IMR-90 (cell line): ENCODE measurements at regions not wholly inside any gene's neighbourhood (a gene's known extent, or its start where the extent isn't known, plus 50 kb on each side); places are given as distances from the start of the nearest gene placed in this dataset.

Experiments used
- ATAC-seq: fragments of 200-7000 bp; cut with Tn5 transposase; 2 replicates; pipeline ENCODE4 v1.9.1; 2020; ENCODE audit warnings: low read depth, mild to moderate bottlenecking, moderate library complexity
- BruUV-seq: library from RNA; stranded (reverse); fragments of 400-500 nt; replicated peaks from 2 replicates; lab custom pipeline; 2021; lab: Mats Ljungman, UMichigan
- CTCF ChIA-PET: fragments of 300-600 bp; formaldehyde crosslinking; extraction: SDS; loops from one replicate; lab custom pipeline; 2021; ENCODE audit warnings: antibody characterized with exemption; lab: Yijun Ruan, JAX
- POLR2A ChIA-PET: fragments of 300-600 bp; sonication (Branson Sonifier 250); formaldehyde crosslinking; loops from one replicate; lab custom pipeline; 2022; ENCODE audit warnings: antibody characterized with exemption; ENCODE audit not compliant: unreplicated experiment; lab: Charles Lee
- DNase-seq: peaks from one replicate; pipeline ENCODE4 v3.0.0; 2013
- H2AFZ ChIP-seq: replicated peaks from 2 replicates; pipeline ENCODE3; 2013; ENCODE audit warnings: low read length, mild to moderate bottlenecking; ENCODE audit not compliant: poor library complexity
- H2AK5ac ChIP-seq: 2 replicates; pipeline ENCODE4 v1.6.1; 2013; ENCODE audit warnings: low read depth, low read length, inconsistent platforms
- H2AK9ac ChIP-seq: replicated peaks from 2 replicates; pipeline ENCODE3; 2013; ENCODE audit warnings: mild to moderate bottlenecking, low read depth, low read length, moderate library complexity; ENCODE audit not compliant: poor library complexity
- H2BK120ac ChIP-seq: 2 replicates; pipeline ENCODE4 v1.6.1; 2013; ENCODE audit warnings: low read depth, low read length, inconsistent platforms
- H2BK15ac ChIP-seq: 3 replicates; pipeline ENCODE4 v1.6.1; 2013; ENCODE audit warnings: low read depth, low read length, inconsistent platforms
- H2BK20ac ChIP-seq: 2 replicates; pipeline ENCODE4 v1.6.1; 2013; ENCODE audit warnings: low read depth, mild to moderate bottlenecking, inconsistent platforms, low read length, moderate library complexity
- H2BK5ac ChIP-seq: 2 replicates; pipeline ENCODE4 v1.6.1; 2013; ENCODE audit warnings: mild to moderate bottlenecking, low read depth, low read length, inconsistent platforms; ENCODE audit not compliant: poor library complexity, severe bottlenecking
- H3K14ac ChIP-seq: replicated peaks from 2 replicates; pipeline ENCODE4 v1.6.1; 2013; ENCODE audit warnings: low read depth, low read length, inconsistent platforms
- H3K18ac ChIP-seq: 2 replicates; pipeline ENCODE4 v1.6.1; 2013; ENCODE audit warnings: low read depth, low read length, control low read depth
- H3K23ac ChIP-seq: 2 replicates; pipeline ENCODE4 v1.6.1; 2013; ENCODE audit warnings: low read depth, low read length, inconsistent platforms
- H3K27ac ChIP-seq: 2 replicates; pipeline ENCODE4 v1.5.1; 2013; ENCODE audit warnings: mild to moderate bottlenecking, control low read depth, low read length; ENCODE audit not compliant: insufficient read depth
- H3K27me3 ChIP-seq: 2 replicates; pipeline ENCODE4 v1.6.1; 2013; ENCODE audit warnings: low read length; ENCODE audit not compliant: control insufficient read depth, insufficient read depth
- H3K36me3 ChIP-seq: 2 replicates; pipeline ENCODE4 v1.6.1; 2013; ENCODE audit warnings: low read length, mixed read lengths; ENCODE audit not compliant: control insufficient read depth, insufficient read depth
- H3K4ac ChIP-seq: 2 replicates; pipeline ENCODE4 v1.6.1; 2013; ENCODE audit warnings: low read depth, low read length, inconsistent platforms
- H3K4me1 ChIP-seq: 2 replicates; pipeline ENCODE4 v1.6.1; 2013; ENCODE audit warnings: low read length, mixed read lengths; ENCODE audit not compliant: control insufficient read depth, insufficient read depth
- H3K4me2 ChIP-seq: 2 replicates; pipeline ENCODE4 v1.6.1; 2013; ENCODE audit warnings: low read depth, mild to moderate bottlenecking, control low read depth, low read length, moderate library complexity
- H3K4me3 ChIP-seq: 2 replicates; pipeline ENCODE4 v1.5.1; 2013; ENCODE audit warnings: low read depth, mild to moderate bottlenecking, control low read depth, low read length, moderate library complexity; ENCODE audit not compliant: insufficient read depth
- H3K56ac ChIP-seq: 2 replicates; pipeline ENCODE4 v1.6.1; 2013; ENCODE audit warnings: low read length, inconsistent platforms; ENCODE audit not compliant: insufficient read depth; ENCODE audit errors: extremely low read depth
- H3K79me1 ChIP-seq, 2 experiments: 2 replicates each; pipeline ENCODE4 v1.6.1; 2013; ENCODE audit warnings: low read length in 2 of 2, inconsistent platforms in 1 of 2, low read depth in 1 of 2
- H3K9ac ChIP-seq: 2 replicates; pipeline ENCODE4 v1.6.1; 2013; ENCODE audit warnings: low read depth, low read length, control low read depth
- H3K9me1 ChIP-seq: 2 replicates; pipeline ENCODE4 v1.6.1; 2013; ENCODE audit warnings: low read length, inconsistent platforms; ENCODE audit not compliant: insufficient read depth
- H3K9me3 ChIP-seq: 2 replicates; pipeline ENCODE4 v1.6.1; 2013; ENCODE audit warnings: low read length; ENCODE audit not compliant: control insufficient read depth, insufficient read depth
- H4K20me1 ChIP-seq: 2 replicates; pipeline ENCODE4 v1.6.1; 2013; ENCODE audit warnings: low read length, inconsistent platforms; ENCODE audit not compliant: insufficient read depth
- H4K5ac ChIP-seq: 2 replicates; pipeline ENCODE4 v1.6.1; 2013; ENCODE audit warnings: mild to moderate bottlenecking, low read depth, low read length, control low read depth
- H4K8ac ChIP-seq, 2 experiments: 2 replicates each; pipeline ENCODE4 v1.6.1; 2013; ENCODE audit warnings: low read depth in 2 of 2, low read length in 2 of 2, control low read depth in 1 of 2, inconsistent platforms in 1 of 2
- H4K91ac ChIP-seq: 2 replicates; pipeline ENCODE4 v1.6.1; 2013; ENCODE audit warnings: low read depth, low read length, inconsistent platforms; ENCODE audit not compliant: insufficient read depth
- BHLHE40 ChIP-seq: fragments of 150-350 bp; IDR thresholded peaks from 2 replicates; pipeline ENCODE4 v1.6.1; 2016; ENCODE audit warnings: mild to moderate bottlenecking, low read depth, low read length
- FOS ChIP-seq: fragments of 150-350 bp; IDR thresholded peaks from 2 replicates; pipeline ENCODE4 v1.6.1; 2016; ENCODE audit warnings: low read depth, low read length
- MAFK ChIP-seq: IDR thresholded peaks from 2 replicates; pipeline ENCODE4 v1.6.1; 2012; ENCODE audit warnings: low read depth, low read length, improper control_type of control experiment
- RFX5 ChIP-seq: IDR thresholded peaks from 2 replicates; pipeline ENCODE4 v1.8.0; 2012; ENCODE audit warnings: low read depth, mild to moderate bottlenecking, low read length, moderate library complexity
- WGBS, 2 experiments: methylation state at CpG; one replicate each; pipeline versions ENCODE4 v1.1.5 to v1.1.7; 2013; ENCODE audit warnings: missing lambda C conversion rate in 2 of 2; ENCODE audit not compliant: insufficient read length in 1 of 2; ENCODE audit errors: extremely low coverage in 2 of 2; 5-methylcytosine and 5-hydroxymethylcytosine counted together
- dilution Hi-C: fragments of 300-500 bp; cut with HindIII; formaldehyde crosslinking; loops from one replicate; pipeline ENCODE4 v1.14.3; 2018; ENCODE audit warnings: low sequenced_read_pairs; ENCODE audit not compliant: unreplicated experiment
- in situ Hi-C: fragments of 300-500 bp; cut with MboI; formaldehyde crosslinking; loops from 3 replicates; pipeline ENCODE4 v1.14.3; 2019; ENCODE audit warnings: low sequenced_read_pairs, inconsistent platforms, mixed read lengths
- intact Hi-C: fragments of 100-400 bp; cut with micrococcal nuclease; formaldehyde crosslinking; loops from 2 replicates; pipeline ENCODE4 v1.10.0; 2022

DNA sequence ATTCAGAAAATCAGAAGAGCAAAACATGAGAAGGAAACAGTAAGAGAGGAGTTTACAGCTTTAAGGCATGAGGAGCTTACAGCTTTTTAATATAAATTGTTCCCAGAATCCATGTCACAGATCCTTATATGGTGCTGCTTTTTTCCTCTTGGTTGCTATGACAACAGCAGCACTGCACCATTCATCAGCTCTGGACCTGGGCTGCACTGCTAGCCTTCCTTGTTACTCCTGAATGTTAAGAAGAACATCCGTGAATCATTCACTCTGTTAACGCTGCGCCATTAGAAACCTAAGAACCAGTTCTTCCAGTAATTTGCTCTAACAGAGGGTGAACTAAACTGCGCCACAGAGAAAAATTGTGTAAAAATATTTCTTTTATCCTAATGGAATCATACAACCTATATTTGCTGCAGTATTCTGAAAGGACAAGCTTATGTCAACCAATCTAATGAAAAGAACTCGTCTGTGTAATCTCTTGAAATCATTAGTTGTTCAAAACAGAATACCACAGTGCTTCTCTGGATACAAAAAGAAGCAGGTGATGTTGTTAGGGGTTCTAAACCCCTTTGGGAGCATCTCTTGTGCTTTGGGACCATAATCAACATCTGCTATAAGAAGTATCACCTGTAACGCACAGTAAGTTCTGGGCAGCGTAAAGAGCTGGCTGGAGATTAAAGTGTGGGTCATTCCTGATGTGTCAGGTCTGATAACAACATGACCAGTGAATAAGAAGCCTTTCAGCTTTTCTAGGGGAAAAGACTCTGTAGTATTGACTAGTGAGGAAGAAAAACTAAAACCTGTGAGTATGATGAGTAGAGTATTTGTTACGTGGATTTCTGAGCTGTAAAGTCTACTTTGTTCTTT is 151.2 kb downstream of the TANC2 start (continued):
- no peak for TF ChIP-seq MAFK

DNA sequence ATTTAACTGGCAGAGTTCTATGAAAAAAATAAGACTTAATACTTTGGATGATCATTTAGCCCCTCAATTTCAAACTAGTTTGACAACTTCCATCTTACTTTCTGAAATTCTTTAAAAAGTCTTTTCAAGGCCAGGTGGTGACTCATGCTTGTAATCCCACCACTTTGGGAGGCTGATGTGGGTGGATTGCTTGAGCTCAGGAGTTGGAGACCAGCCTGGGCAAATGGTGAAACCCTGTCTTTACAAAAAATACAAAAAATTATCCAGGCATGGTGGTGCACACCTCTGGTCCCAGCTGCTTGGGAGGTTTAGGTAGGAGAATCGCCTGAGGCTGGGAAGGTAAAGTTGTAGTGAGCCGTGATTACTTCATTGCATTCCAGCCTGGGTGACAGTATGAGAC is 154.4 kb downstream of the TANC2 start:
- no peak overlapping the region for H3K27ac ChIP-seq
- no peak overlapping the region for H4K5ac ChIP-seq
- no peak overlapping the region for H2AK5ac ChIP-seq
- no peak overlapping the region for H2BK15ac ChIP-seq
- no peak overlapping the region for H3K18ac ChIP-seq
- peaks cover 20% of the 10 kb centered on the region; the same call in 1 of the 2 replicates for H4K20me1 ChIP-seq
- ATAC-seq (no peak), DNase-seq (peak; percentile 54)
- no CpG with 5 or more reads among the region's 2 CpGs for WGBS, 2 experiments
- H3K9me1 ChIP-seq, result peaks cover 2% of the 10 kb centered on the region; the same call in 1 of the 2 replicates
- dilution Hi-C loops, result no loop called here
- no peak overlapping the region for H3K14ac ChIP-seq
- H3K79me1 ChIP-seq, result peaks cover 25 to 48% of the 10 kb centered on the region in 2 experiments
- ChIA-PET CTCF (no interaction called here), POLR2A (no interaction called here)
- H3K36me3 ChIP-seq, result peaks cover 2% of the 10 kb centered on the region; the same call in 1 of the 2 replicates
- no peaks in the 10 kb centered on the region for H3K9me3 ChIP-seq
- no peak overlapping the region for H2BK20ac ChIP-seq
- H2AFZ ChIP-seq, result no peak overlapping the region
- no peak overlapping the region for H3K9ac ChIP-seq
- H4K91ac ChIP-seq, result no peak overlapping the region
- no peak overlapping the region for H2AK9ac ChIP-seq
- intact Hi-C loops, result no loop called here
- BruUV-seq, result no TSS peak
- in situ Hi-C loops, result no loop called here
- H3K23ac ChIP-seq, result no peak overlapping the region
- no peak overlapping the region for H3K56ac ChIP-seq
- H3K4ac ChIP-seq, result no peak overlapping the region
- H3K27me3 ChIP-seq, result no peaks in the 10 kb centered on the region
- H2BK5ac ChIP-seq, result no peak overlapping the region
- H3K4me3 ChIP-seq, result no peak overlapping the region
- peaks cover 3% of the 10 kb centered on the region; the same call in 1 of the 2 replicates for H3K4me1 ChIP-seq
- no peak overlapping the region for H2BK120ac ChIP-seq
- no peak overlapping the region for H3K4me2 ChIP-seq
- no peak overlapping the region for H4K8ac ChIP-seq
- TF ChIP-seq RFX5 (no peak), BHLHE40 (no peak), MAFK (no peak), FOS (peak; percentile 20; the same call in 1 of the 2 replicates)
